ENCODE measurements at regions not wholly inside any gene's neighbourhood (a gene's known extent, or its start where the extent isn't known, plus 50 kb on each side); places are given as distances from the start of the nearest gene placed in this dataset.

DNA sequence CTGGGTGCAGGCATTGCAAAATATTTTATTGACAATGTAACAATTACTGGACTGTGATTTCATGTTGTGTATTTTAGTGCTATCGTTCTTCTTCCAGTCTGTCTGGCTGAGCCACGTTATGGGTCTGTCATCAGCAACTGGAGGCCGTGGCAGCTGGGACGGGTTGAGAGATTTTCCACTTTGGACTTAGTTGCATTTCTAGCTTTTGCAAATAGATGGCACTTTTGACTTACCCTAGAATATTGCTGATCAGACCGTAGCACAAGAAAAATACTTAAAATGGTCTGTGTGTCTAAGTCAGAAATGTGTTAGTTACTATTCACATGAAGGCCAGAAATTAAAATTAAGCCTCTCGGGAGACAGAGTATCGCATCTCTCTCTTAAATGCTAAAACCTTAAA, 211.1 kb downstream of the TEX29 start:
- no peaks in the 10 kb centered on the region for H3K79me2 ChIP-seq (ENCODE audit: control insufficient read depth, insufficient read depth, low read length)
- no peaks in the 10 kb centered on the region for H4K20me1 ChIP-seq (ENCODE audit: control insufficient read depth, extremely low read depth, insufficient read depth, low read length)
- dilution Hi-C loops (cut with MboI; ENCODE audit: extremely low pct_ligation_motif_present, low sequenced_read_pairs): no loop called here
- no peaks in the 10 kb centered on the region for H3K9me1 ChIP-seq (ENCODE audit: control insufficient read depth, extremely low read depth, insufficient read depth, low read length)
- no peak overlapping the region for H2AFZ ChIP-seq (ENCODE audit: control insufficient read depth, low read length)
- no peaks in the 10 kb centered on the region for H3K36me3 ChIP-seq (ENCODE audit: control insufficient read depth in 2 of 2, extremely low read depth in 1 of 2, insufficient read depth in 2 of 2, low read length in 2 of 2)
- no peak overlapping the region for H3K4me3 ChIP-seq (ENCODE audit: control insufficient read depth in 2 of 3, extremely low read depth in 1 of 3, insufficient read depth in 2 of 3, low read depth in 1 of 3, low read length in 3 of 3)
- H3K4me2 ChIP-seq (ENCODE audit: control insufficient read depth, extremely low read depth, insufficient read depth, low read depth, low read length): no peak overlapping the region
- DNase-seq (ENCODE audit: low read depth, low spot score) (no peak), FAIRE-seq (no peak)
- TF ChIP-seq, protein P1, sequence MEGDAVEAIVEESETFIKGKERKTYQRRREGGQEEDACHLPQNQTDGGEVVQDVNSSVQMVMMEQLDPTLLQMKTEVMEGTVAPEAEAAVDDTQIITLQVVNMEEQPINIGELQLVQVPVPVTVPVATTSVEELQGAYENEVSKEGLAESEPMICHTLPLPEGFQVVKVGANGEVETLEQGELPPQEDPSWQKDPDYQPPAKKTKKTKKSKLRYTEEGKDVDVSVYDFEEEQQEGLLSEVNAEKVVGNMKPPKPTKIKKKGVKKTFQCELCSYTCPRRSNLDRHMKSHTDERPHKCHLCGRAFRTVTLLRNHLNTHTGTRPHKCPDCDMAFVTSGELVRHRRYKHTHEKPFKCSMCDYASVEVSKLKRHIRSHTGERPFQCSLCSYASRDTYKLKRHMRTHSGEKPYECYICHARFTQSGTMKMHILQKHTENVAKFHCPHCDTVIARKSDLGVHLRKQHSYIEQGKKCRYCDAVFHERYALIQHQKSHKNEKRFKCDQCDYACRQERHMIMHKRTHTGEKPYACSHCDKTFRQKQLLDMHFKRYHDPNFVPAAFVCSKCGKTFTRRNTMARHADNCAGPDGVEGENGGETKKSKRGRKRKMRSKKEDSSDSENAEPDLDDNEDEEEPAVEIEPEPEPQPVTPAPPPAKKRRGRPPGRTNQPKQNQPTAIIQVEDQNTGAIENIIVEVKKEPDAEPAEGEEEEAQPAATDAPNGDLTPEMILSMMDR (optimal IDR thresholded peaks at IDR 0.05 in 1 of 3, IDR thresholded peaks at IDR 0.05 in 1 of 3, conservative IDR thresholded peaks at IDR 0.05 in 1 of 3; ENCODE audit: extremely low read depth in 1 of 3, insufficient read depth in 2 of 3, low read length in 3 of 3): no peak
- no peak for TF ChIP-seq EZH2 (IDR thresholded peaks at IDR 0.05; ENCODE audit: low read length)
- no peak overlapping the region for H3K27ac ChIP-seq (ENCODE audit: control insufficient read depth, insufficient read depth, low read length)
- H3K4me1 ChIP-seq (ENCODE audit: control insufficient read depth, extremely low read depth, insufficient read depth, low read length): no peaks in the 10 kb centered on the region
- peaks cover 13% of the 10 kb centered on the region for H3K27me3 ChIP-seq (ENCODE audit: control insufficient read depth, extremely low read depth, insufficient read depth, low read length)
- H3K9ac ChIP-seq (ENCODE audit: control insufficient read depth, extremely low read depth, insufficient read depth, low read length): no peak overlapping the region
- no peaks in the 10 kb centered on the region for H3K9me3 ChIP-seq (ENCODE audit: control insufficient read depth, low read depth, low read length)

DNA sequence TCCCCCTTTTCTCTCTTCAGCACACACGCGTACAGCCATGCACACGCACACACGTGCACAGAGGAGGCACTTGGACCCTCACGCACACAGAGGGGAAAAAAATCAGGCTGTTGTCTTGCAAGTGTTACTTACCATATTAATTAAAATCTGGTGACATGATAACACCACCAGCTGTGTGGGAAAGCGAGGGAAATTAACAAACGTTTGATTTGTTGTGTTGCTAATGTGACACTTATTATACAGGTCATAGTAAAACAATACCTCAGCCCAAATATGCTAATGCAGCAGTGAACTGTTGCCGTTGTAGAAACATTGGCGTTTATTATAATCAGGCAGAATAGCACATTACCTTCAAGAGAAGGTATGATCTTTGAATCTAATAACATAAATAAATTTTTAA, 211.7 kb downstream of the TEX29 start:
- H4K20me1 ChIP-seq (ENCODE audit: control insufficient read depth, extremely low read depth, insufficient read depth, low read length): no peaks in the 10 kb centered on the region
- no peaks in the 10 kb centered on the region for H3K36me3 ChIP-seq (ENCODE audit: control insufficient read depth in 2 of 2, extremely low read depth in 1 of 2, insufficient read depth in 2 of 2, low read length in 2 of 2)
- dilution Hi-C loops (cut with MboI; ENCODE audit: extremely low pct_ligation_motif_present, low sequenced_read_pairs): no loop called here
- FAIRE-seq (no peak), DNase-seq (ENCODE audit: low read depth, low spot score) (no peak)
- H3K9me3 ChIP-seq (ENCODE audit: control insufficient read depth, low read depth, low read length): no peaks in the 10 kb centered on the region
- no peaks in the 10 kb centered on the region for H3K9me1 ChIP-seq (ENCODE audit: control insufficient read depth, extremely low read depth, insufficient read depth, low read length)
- TF ChIP-seq, protein P1 (optimal IDR thresholded peaks at IDR 0.05 in 1 of 3, IDR thresholded peaks at IDR 0.05 in 1 of 3, conservative IDR thresholded peaks at IDR 0.05 in 1 of 3; ENCODE audit: extremely low read depth in 1 of 3, insufficient read depth in 2 of 3, low read length in 3 of 3): no peak
- no peak for TF ChIP-seq EZH2 (IDR thresholded peaks at IDR 0.05; ENCODE audit: low read length)
- H3K27me3 ChIP-seq (ENCODE audit: control insufficient read depth, extremely low read depth, insufficient read depth, low read length): peaks cover 13% of the 10 kb centered on the region
- no peak overlapping the region for H3K27ac ChIP-seq (ENCODE audit: control insufficient read depth, insufficient read depth, low read length)
- no peak overlapping the region for H2AFZ ChIP-seq (ENCODE audit: control insufficient read depth, low read length)
- no peak overlapping the region for H3K9ac ChIP-seq (ENCODE audit: control insufficient read depth, extremely low read depth, insufficient read depth, low read length)
- no peak overlapping the region for H3K4me3 ChIP-seq (ENCODE audit: control insufficient read depth in 2 of 3, extremely low read depth in 1 of 3, insufficient read depth in 2 of 3, low read depth in 1 of 3, low read length in 3 of 3)
- no peaks in the 10 kb centered on the region for H3K79me2 ChIP-seq (ENCODE audit: control insufficient read depth, insufficient read depth, low read length)
- H3K4me1 ChIP-seq (ENCODE audit: control insufficient read depth, extremely low read depth, insufficient read depth, low read length): no peaks in the 10 kb centered on the region
- H3K4me2 ChIP-seq (ENCODE audit: control insufficient read depth, extremely low read depth, insufficient read depth, low read depth, low read length): no peak overlapping the region

Data from keratinocyte (primary cell).